ENCODE measurements at regions not wholly inside any gene's neighbourhood (a gene's known extent, or its start where the extent isn't known, plus 50 kb on each side); places are given as distances from the start of the nearest gene placed in this dataset.

DNA sequence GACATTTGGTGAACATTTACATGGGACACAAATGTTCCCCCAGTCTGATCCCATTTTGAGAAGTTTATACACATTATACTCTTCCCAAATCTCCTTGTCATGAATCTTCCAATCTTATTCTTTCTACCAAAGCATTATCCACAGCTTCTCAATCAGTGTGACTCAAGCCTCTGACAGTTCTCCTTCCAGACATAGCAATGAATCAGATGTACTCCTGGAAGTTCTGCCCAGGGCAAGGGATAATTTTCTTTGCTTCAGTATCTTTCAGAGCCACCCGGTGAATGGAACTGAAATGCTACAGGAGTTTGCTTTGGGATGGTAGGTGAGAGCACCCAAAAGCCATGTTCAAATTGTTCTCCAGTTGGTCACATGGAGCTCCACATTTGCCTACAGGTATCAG, 145.5 kb downstream of the ANXA5 start:
- no peak for DNase-seq (ENCODE audit: low read depth in 6 of 9, low spot score in 9 of 9)
- 97% methylated on average over 1 of the region's 1 CpG for WGBS
- Histone ChIP-seq H3K4me3 (ENCODE audit: low read length in 2 of 2) (no peak overlapping the region), H3K27me3 (ENCODE audit: control insufficient read depth in 2 of 2, insufficient read depth in 1 of 2, low read length in 1 of 2) (no peaks in the 10 kb centered on the region), H3K4me1 (ENCODE audit: control insufficient read depth in 2 of 2, insufficient read depth in 2 of 2, low read length in 2 of 2) (no peaks in the 10 kb centered on the region), H3K36me3 (ENCODE audit: control insufficient read depth in 2 of 2, insufficient read depth in 2 of 2, low read length in 1 of 2) (no peaks in the 10 kb centered on the region), H3K27ac (ENCODE audit: low read depth in 1 of 2, low read length in 1 of 2) (no peak overlapping the region), H3K9me3 (ENCODE audit: control insufficient read depth in 2 of 2, insufficient read depth in 1 of 2, low read length in 1 of 2) (peaks cover 0 to 5% of the 10 kb centered on the region in 2 donors)

DNA sequence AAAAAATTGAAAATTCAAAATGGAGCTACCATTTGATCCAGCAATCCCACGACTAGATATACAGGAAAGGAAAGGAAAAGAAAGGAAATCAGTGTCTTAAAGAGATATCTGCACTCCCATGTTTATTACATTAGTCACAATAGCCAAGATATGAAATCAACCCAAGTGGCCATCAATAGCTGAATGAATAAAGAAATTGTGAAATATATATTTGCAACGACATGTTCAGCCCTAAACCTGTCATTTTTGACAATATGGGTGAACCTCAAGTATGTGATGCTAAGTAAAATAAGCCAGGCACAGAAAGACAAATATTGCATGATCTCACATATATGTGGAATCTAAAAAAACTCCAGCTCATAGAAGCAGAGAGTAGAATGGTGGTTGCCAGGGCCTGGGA, 155.1 kb downstream of the ANXA5 start:
- H3K27me3 ChIP-seq (ENCODE audit: control insufficient read depth in 2 of 2, insufficient read depth in 1 of 2, low read length in 1 of 2) = no peaks in the 10 kb centered on the region
- H3K4me1 ChIP-seq (ENCODE audit: control insufficient read depth in 2 of 2, insufficient read depth in 2 of 2, low read length in 2 of 2) = no peaks in the 10 kb centered on the region
- 67% methylated on average over 2 of the region's 2 CpGs for WGBS
- H3K4me3 ChIP-seq (ENCODE audit: low read length in 2 of 2) = no peak overlapping the region
- no peaks in the 10 kb centered on the region for H3K9me3 ChIP-seq (ENCODE audit: control insufficient read depth in 2 of 2, insufficient read depth in 1 of 2, low read length in 1 of 2)
- no peak for DNase-seq (ENCODE audit: low read depth in 6 of 9, low spot score in 9 of 9)
- no peak overlapping the region for H3K27ac ChIP-seq (ENCODE audit: low read depth in 1 of 2, low read length in 1 of 2)
- no peaks in the 10 kb centered on the region for H3K36me3 ChIP-seq (ENCODE audit: control insufficient read depth in 2 of 2, insufficient read depth in 2 of 2, low read length in 1 of 2)

DNA sequence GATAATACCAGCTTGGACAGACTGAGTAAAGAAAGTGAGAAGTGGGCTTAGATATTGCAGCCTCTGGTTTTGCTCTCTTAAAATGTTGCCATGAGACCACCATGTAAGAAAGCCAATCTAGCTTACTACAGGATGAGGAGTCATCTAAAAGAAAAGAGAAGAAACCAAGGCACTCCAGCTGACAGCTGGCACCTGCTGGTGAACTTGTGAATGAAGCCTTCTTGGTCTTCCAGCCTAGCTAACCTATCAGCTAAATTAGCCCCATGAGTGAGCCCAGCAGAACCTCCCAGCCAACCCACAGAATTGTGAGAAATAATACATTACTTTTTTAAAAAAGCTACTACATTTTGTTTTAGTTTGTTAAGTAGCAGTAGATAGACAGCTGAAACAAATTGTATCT, 154.5 kb upstream of the QRFPR start:
- no peak overlapping the region for H3K27ac ChIP-seq (ENCODE audit: low read depth in 1 of 2, low read length in 1 of 2)
- H3K36me3 ChIP-seq (ENCODE audit: control insufficient read depth in 2 of 2, insufficient read depth in 2 of 2, low read length in 1 of 2) = no peaks in the 10 kb centered on the region
- no peaks in the 10 kb centered on the region for H3K27me3 ChIP-seq (ENCODE audit: control insufficient read depth in 2 of 2, insufficient read depth in 1 of 2, low read length in 1 of 2)
- H3K9me3 ChIP-seq (ENCODE audit: control insufficient read depth in 2 of 2, insufficient read depth in 1 of 2, low read length in 1 of 2) = no peaks in the 10 kb centered on the region
- no peak for DNase-seq (ENCODE audit: low read depth in 6 of 9, low spot score in 9 of 9)
- no peaks in the 10 kb centered on the region for H3K4me1 ChIP-seq (ENCODE audit: control insufficient read depth in 2 of 2, insufficient read depth in 2 of 2, low read length in 2 of 2)
- no peak overlapping the region for H3K4me3 ChIP-seq (ENCODE audit: low read length in 2 of 2)

DNA sequence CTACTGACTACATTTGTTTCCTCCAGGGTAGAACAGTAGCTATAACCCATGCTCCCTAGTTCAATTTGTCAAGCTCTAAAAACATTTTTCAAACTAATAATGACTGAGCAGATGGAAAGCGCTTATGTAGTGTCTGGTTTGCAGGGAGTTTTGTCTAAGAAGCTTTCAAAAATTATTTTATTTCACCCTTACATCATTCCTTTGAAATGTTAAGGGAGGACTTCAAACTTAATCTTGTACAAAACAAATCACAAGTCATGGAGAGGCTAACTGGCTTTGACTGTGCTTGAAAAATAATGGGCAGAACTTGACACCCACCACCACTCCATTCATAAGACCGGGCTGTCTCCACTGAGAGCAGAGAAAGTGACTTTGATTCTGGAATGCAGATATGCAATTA, 153.4 kb upstream of the QRFPR start:
- no peak for DNase-seq (ENCODE audit: low read depth in 6 of 9, low spot score in 9 of 9)
- Histone ChIP-seq H3K4me1 (ENCODE audit: control insufficient read depth in 2 of 2, insufficient read depth in 2 of 2, low read length in 2 of 2) (no peaks in the 10 kb centered on the region), H3K9me3 (ENCODE audit: control insufficient read depth in 2 of 2, insufficient read depth in 1 of 2, low read length in 1 of 2) (no peaks in the 10 kb centered on the region), H3K36me3 (ENCODE audit: control insufficient read depth in 2 of 2, insufficient read depth in 2 of 2, low read length in 1 of 2) (no peaks in the 10 kb centered on the region), H3K27me3 (ENCODE audit: control insufficient read depth in 2 of 2, insufficient read depth in 1 of 2, low read length in 1 of 2) (no peaks in the 10 kb centered on the region), H3K27ac (ENCODE audit: low read depth in 1 of 2, low read length in 1 of 2) (no peak overlapping the region), H3K4me3 (ENCODE audit: low read length in 2 of 2) (no peak overlapping the region)
- WGBS = 90% methylated on average over 2 of the region's 2 CpGs

DNA sequence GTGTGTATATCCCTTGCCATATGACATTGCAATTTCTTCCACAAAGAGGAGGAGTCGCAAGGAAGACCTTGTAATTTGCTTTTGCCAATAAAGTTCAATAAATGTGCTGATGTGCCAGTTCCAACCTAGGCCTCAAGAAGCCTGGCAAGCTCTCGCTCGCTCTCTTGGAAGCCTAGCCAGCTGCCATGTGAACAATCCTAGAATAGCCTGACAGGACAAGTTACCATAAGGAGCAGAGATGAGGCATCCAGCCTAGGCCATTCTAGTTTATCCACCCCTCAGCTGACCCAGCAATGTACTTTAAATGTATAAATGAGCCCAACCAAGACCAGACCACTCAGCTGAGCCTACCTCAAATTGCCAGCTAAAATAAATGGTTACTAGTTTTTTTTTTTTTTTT, 145.7 kb upstream of the QRFPR start:
- no peaks in the 10 kb centered on the region for H3K27me3 ChIP-seq (ENCODE audit: control insufficient read depth in 2 of 2, insufficient read depth in 1 of 2, low read length in 1 of 2)
- H3K27ac ChIP-seq (ENCODE audit: low read depth in 1 of 2, low read length in 1 of 2) = no peak overlapping the region
- H3K4me3 ChIP-seq (ENCODE audit: low read length in 2 of 2) = no peak overlapping the region
- H3K4me1 ChIP-seq (ENCODE audit: control insufficient read depth in 2 of 2, insufficient read depth in 2 of 2, low read length in 2 of 2) = no peaks in the 10 kb centered on the region
- 95% methylated on average over 3 of the region's 3 CpGs for WGBS
- no peaks in the 10 kb centered on the region for H3K9me3 ChIP-seq (ENCODE audit: control insufficient read depth in 2 of 2, insufficient read depth in 1 of 2, low read length in 1 of 2)
- H3K36me3 ChIP-seq (ENCODE audit: control insufficient read depth in 2 of 2, insufficient read depth in 2 of 2, low read length in 1 of 2) = no peaks in the 10 kb centered on the region
- no peak for DNase-seq (ENCODE audit: low read depth in 6 of 9, low spot score in 9 of 9)

DNA sequence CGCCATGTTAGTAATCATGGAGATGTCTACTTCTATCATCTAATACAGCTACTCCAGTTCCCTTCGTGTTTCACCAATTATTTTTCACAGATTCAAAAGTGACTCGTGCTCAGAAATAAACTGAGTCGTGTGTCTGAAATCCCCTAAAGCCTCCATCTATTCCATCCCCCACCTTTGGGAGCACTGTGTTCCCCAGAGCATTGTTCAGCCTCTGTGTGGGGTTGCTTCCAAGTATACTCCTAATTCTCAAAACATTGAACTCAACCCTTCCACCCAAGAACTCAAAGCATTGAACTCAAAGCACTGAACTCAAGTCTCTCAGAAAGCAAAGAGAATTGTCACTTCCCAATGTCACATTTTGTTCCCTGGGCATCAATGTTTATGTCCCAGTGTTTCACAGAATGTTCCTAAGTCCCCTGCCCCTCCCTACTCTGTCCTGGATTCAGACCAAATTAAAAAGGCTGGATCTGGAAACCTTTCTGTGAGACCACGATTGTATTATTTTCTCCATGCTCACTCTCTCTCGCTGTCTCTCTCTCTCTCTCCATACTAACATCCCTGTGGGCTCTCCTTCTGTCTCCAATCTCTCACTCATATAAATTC, 138.5 kb upstream of the QRFPR start:
- H3K27me3 ChIP-seq (ENCODE audit: control insufficient read depth in 2 of 2, insufficient read depth in 1 of 2, low read length in 1 of 2) = no peaks in the 10 kb centered on the region
- no peak for DNase-seq (ENCODE audit: low read depth in 6 of 9, low spot score in 9 of 9)
- H3K4me1 ChIP-seq (ENCODE audit: control insufficient read depth in 2 of 2, insufficient read depth in 2 of 2, low read length in 2 of 2) = no peaks in the 10 kb centered on the region
- H3K27ac ChIP-seq (ENCODE audit: low read depth in 1 of 2, low read length in 1 of 2) = no peak overlapping the region
- H3K9me3 ChIP-seq (ENCODE audit: control insufficient read depth in 2 of 2, insufficient read depth in 1 of 2, low read length in 1 of 2) = no peaks in the 10 kb centered on the region
- no peak overlapping the region for H3K4me3 ChIP-seq (ENCODE audit: low read length in 2 of 2)
- WGBS = 88% methylated on average over 6 of the region's 6 CpGs
- H3K36me3 ChIP-seq (ENCODE audit: control insufficient read depth in 2 of 2, insufficient read depth in 2 of 2, low read length in 1 of 2) = no peaks in the 10 kb centered on the region

DNA sequence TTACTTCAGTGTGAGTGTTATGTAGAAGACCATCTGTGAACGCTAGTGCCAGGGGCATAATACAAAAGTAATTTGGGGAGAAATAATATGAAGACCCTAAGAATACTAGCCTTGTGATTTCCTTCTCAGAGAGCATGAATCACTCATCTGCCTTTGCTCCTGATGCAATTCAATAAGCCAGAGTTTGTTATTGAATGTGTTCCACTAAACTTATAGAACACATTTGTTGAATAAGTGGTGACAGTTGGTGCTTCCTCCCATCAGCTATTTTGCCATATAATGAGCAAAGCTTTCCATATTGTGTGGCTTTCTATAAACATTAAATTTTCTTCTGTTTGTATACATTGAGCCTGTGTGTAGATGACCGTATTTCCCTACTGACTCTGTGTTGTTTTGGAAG, 136.4 kb upstream of the QRFPR start:
- Histone ChIP-seq H3K36me3 (ENCODE audit: control insufficient read depth in 2 of 2, insufficient read depth in 2 of 2, low read length in 1 of 2) (no peaks in the 10 kb centered on the region), H3K27ac (ENCODE audit: low read depth in 1 of 2, low read length in 1 of 2) (no peak overlapping the region), H3K4me1 (ENCODE audit: control insufficient read depth in 2 of 2, insufficient read depth in 2 of 2, low read length in 2 of 2) (no peaks in the 10 kb centered on the region), H3K9me3 (ENCODE audit: control insufficient read depth in 2 of 2, insufficient read depth in 1 of 2, low read length in 1 of 2) (no peaks in the 10 kb centered on the region), H3K4me3 (ENCODE audit: low read length in 2 of 2) (no peak overlapping the region), H3K27me3 (ENCODE audit: control insufficient read depth in 2 of 2, insufficient read depth in 1 of 2, low read length in 1 of 2) (no peaks in the 10 kb centered on the region)
- no peak for DNase-seq (ENCODE audit: low read depth in 6 of 9, low spot score in 9 of 9)
- WGBS = 92% methylated on average over 2 of the region's 2 CpGs

DNA sequence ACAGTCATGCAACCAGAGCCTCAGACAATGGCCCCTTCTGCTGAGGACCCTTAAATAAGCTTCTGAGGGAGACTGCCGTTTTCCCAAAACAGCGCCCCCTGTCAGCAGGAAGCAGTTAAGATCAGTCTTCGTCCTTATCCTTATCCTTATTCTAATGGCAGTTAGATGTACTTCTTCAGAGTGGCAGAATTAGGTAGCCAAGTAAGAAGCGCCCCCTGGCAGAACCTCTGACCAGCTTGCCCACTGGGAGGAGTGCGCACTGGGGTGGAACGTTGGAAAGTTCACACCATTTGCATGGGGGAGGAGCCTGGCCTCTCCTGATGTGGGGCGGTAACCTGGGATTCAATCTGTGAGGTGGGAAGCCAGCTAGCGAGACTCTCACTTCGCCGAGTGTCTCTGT, 133.6 kb upstream of the QRFPR start:
- 63% methylated on average over 10 of the region's 10 CpGs for WGBS
- H3K4me1 ChIP-seq (ENCODE audit: control insufficient read depth in 2 of 2, insufficient read depth in 2 of 2, low read length in 2 of 2) = no peaks in the 10 kb centered on the region
- no peak overlapping the region for H3K4me3 ChIP-seq (ENCODE audit: low read length in 2 of 2)
- no peaks in the 10 kb centered on the region for H3K36me3 ChIP-seq (ENCODE audit: control insufficient read depth in 2 of 2, insufficient read depth in 2 of 2, low read length in 1 of 2)
- no peak overlapping the region for H3K27ac ChIP-seq (ENCODE audit: low read depth in 1 of 2, low read length in 1 of 2)
- H3K9me3 ChIP-seq (ENCODE audit: control insufficient read depth in 2 of 2, insufficient read depth in 1 of 2, low read length in 1 of 2) = no peaks in the 10 kb centered on the region
- DNase-seq (ENCODE audit: low read depth in 6 of 9, low spot score in 9 of 9) = no peak
- H3K27me3 ChIP-seq (ENCODE audit: control insufficient read depth in 2 of 2, insufficient read depth in 1 of 2, low read length in 1 of 2) = no peaks in the 10 kb centered on the region

DNA sequence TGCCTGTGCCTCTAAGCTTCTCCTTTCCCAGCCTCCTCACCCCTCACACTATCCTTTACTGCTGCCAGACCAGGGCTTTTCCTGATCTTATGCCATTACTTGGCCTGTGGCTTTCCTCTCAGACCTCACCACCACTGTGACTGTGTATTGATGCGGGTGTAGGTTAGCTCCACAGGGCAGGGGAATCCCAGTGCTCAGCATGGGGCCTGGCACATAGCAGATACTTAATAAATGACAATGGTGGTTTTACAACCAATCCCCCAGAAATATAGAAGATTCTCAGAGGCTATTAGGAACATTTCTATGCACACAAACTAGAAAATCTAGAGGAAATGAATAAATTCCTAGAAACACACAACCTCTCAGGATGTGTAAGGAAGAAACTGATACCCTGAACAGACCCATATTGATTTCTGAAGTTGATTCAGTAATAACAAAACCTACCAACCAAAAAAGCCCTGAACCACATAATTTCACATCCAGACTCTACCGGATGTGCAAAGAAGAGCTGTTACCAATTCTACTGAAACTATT, 129.6 kb upstream of the QRFPR start:
- 91% methylated on average over 2 of the region's 2 CpGs for WGBS
- Histone ChIP-seq H3K4me3 (ENCODE audit: low read length in 2 of 2) (no peak overlapping the region), H3K9me3 (ENCODE audit: control insufficient read depth in 2 of 2, insufficient read depth in 1 of 2, low read length in 1 of 2) (no peaks in the 10 kb centered on the region), H3K27ac (ENCODE audit: low read depth in 1 of 2, low read length in 1 of 2) (no peak overlapping the region), H3K36me3 (ENCODE audit: control insufficient read depth in 2 of 2, insufficient read depth in 2 of 2, low read length in 1 of 2) (no peaks in the 10 kb centered on the region), H3K27me3 (ENCODE audit: control insufficient read depth in 2 of 2, insufficient read depth in 1 of 2, low read length in 1 of 2) (no peaks in the 10 kb centered on the region), H3K4me1 (ENCODE audit: control insufficient read depth in 2 of 2, insufficient read depth in 2 of 2, low read length in 2 of 2) (no peaks in the 10 kb centered on the region)
- no peak for DNase-seq (ENCODE audit: low read depth in 6 of 9, low spot score in 9 of 9)
